ENCODE measurements at regions not wholly inside any gene's neighbourhood (a gene's known extent, or its start where the extent isn't known, plus 50 kb on each side); places are given as distances from the start of the nearest gene placed in this dataset.

DNA sequence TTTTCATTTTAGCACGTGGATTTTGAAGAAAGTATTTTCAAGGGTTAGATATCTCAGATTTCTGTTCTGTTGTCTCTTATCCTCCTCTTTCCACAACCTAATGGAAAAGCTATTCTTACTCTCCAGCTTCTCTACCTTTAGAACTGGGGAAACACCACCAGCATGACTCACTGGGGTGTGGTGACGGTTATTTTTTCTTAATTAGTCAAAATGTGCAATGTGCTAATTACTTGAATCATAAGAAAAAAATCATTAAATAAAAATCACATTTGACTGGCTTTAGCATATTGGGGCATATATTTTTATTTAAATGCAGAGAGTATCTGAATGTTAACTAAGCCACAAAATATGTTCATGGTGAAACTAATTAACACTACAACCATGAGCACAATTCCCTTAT lies 570.7 kb upstream of the AGTR1 start:
- H3K4me2 ChIP-seq (ENCODE audit: control insufficient read depth, extremely low read depth, insufficient read depth, low read depth, low read length) = no peak overlapping the region
- no peaks in the 10 kb centered on the region for H3K4me1 ChIP-seq (ENCODE audit: control insufficient read depth, extremely low read depth, insufficient read depth, low read length)
- H3K27ac ChIP-seq (ENCODE audit: control insufficient read depth, insufficient read depth, low read length) = no peak overlapping the region
- no peaks in the 10 kb centered on the region for H3K9me3 ChIP-seq (ENCODE audit: control insufficient read depth, low read depth, low read length)
- no peak overlapping the region for H2AFZ ChIP-seq (ENCODE audit: control insufficient read depth, low read length)
- no peaks in the 10 kb centered on the region for H3K27me3 ChIP-seq (ENCODE audit: control insufficient read depth, extremely low read depth, insufficient read depth, low read length)
- no peak overlapping the region for H3K4me3 ChIP-seq (ENCODE audit: control insufficient read depth in 2 of 3, extremely low read depth in 1 of 3, insufficient read depth in 2 of 3, low read depth in 1 of 3, low read length in 3 of 3)
- no peaks in the 10 kb centered on the region for H4K20me1 ChIP-seq (ENCODE audit: control insufficient read depth, extremely low read depth, insufficient read depth, low read length)
- H3K9ac ChIP-seq (ENCODE audit: control insufficient read depth, extremely low read depth, insufficient read depth, low read length) = no peak overlapping the region
- DNase-seq (ENCODE audit: low read depth, low spot score) = no peak
- H3K9me1 ChIP-seq (ENCODE audit: control insufficient read depth, extremely low read depth, insufficient read depth, low read length) = no peaks in the 10 kb centered on the region
- dilution Hi-C loops (cut with MboI; ENCODE audit: extremely low pct_ligation_motif_present, low sequenced_read_pairs) = no loop called here
- H3K36me3 ChIP-seq (ENCODE audit: control insufficient read depth in 2 of 2, extremely low read depth in 1 of 2, insufficient read depth in 2 of 2, low read length in 2 of 2) = no peaks in the 10 kb centered on the region
- TF ChIP-seq CTCF (optimal IDR thresholded peaks at IDR 0.05 in 1 of 3, IDR thresholded peaks at IDR 0.05 in 1 of 3, conservative IDR thresholded peaks at IDR 0.05 in 1 of 3; ENCODE audit: extremely low read depth in 1 of 3, insufficient read depth in 2 of 3, low read length in 3 of 3) (no peak), EZH2 (IDR thresholded peaks at IDR 0.05; ENCODE audit: low read length) (no peak)
- no peak for FAIRE-seq
- H3K79me2 ChIP-seq (ENCODE audit: control insufficient read depth, insufficient read depth, low read length) = no peaks in the 10 kb centered on the region

DNA sequence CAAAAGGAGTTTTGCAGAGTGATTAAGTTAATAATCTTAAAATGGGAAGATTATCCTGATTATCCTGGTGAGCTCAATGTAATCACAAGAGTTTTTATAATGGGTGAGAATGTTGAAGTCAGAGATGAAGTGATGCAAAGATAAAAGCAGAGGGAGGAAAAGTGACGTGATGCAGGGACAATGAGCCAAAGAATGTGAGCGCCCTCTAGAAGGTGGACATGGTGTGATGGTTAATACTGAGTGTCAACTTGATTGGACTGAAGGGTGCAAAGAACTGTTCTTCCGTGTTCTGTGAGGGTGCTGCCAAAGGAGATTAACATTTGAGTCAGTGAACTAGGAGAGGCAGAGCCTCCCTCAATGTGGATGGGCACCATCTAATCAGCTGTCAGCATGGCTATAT lies 569.6 kb upstream of the AGTR1 start:
- dilution Hi-C loops (cut with MboI; ENCODE audit: extremely low pct_ligation_motif_present, low sequenced_read_pairs) = no loop called here
- H3K27ac ChIP-seq (ENCODE audit: control insufficient read depth, insufficient read depth, low read length) = no peak overlapping the region
- no peak overlapping the region for H2AFZ ChIP-seq (ENCODE audit: control insufficient read depth, low read length)
- H3K36me3 ChIP-seq (ENCODE audit: control insufficient read depth in 2 of 2, extremely low read depth in 1 of 2, insufficient read depth in 2 of 2, low read length in 2 of 2) = no peaks in the 10 kb centered on the region
- no peak overlapping the region for H3K9ac ChIP-seq (ENCODE audit: control insufficient read depth, extremely low read depth, insufficient read depth, low read length)
- H3K4me2 ChIP-seq (ENCODE audit: control insufficient read depth, extremely low read depth, insufficient read depth, low read depth, low read length) = no peak overlapping the region
- FAIRE-seq = no peak
- no peaks in the 10 kb centered on the region for H3K9me1 ChIP-seq (ENCODE audit: control insufficient read depth, extremely low read depth, insufficient read depth, low read length)
- no peak for DNase-seq (ENCODE audit: low read depth, low spot score)
- H3K9me3 ChIP-seq (ENCODE audit: control insufficient read depth, low read depth, low read length) = no peaks in the 10 kb centered on the region
- H4K20me1 ChIP-seq (ENCODE audit: control insufficient read depth, extremely low read depth, insufficient read depth, low read length) = no peaks in the 10 kb centered on the region
- H3K4me1 ChIP-seq (ENCODE audit: control insufficient read depth, extremely low read depth, insufficient read depth, low read length) = no peaks in the 10 kb centered on the region
- H3K79me2 ChIP-seq (ENCODE audit: control insufficient read depth, insufficient read depth, low read length) = no peaks in the 10 kb centered on the region
- no peaks in the 10 kb centered on the region for H3K27me3 ChIP-seq (ENCODE audit: control insufficient read depth, extremely low read depth, insufficient read depth, low read length)
- H3K4me3 ChIP-seq (ENCODE audit: control insufficient read depth in 2 of 3, extremely low read depth in 1 of 3, insufficient read depth in 2 of 3, low read depth in 1 of 3, low read length in 3 of 3) = no peak overlapping the region
- TF ChIP-seq CTCF (optimal IDR thresholded peaks at IDR 0.05 in 1 of 3, IDR thresholded peaks at IDR 0.05 in 1 of 3, conservative IDR thresholded peaks at IDR 0.05 in 1 of 3; ENCODE audit: extremely low read depth in 1 of 3, insufficient read depth in 2 of 3, low read length in 3 of 3) (peak in 1 of 3 experiments; percentile 9), EZH2 (IDR thresholded peaks at IDR 0.05; ENCODE audit: low read length) (no peak)

Measured in keratinocyte (primary cell).